NCI-H146 treated with DMSO at 0.1 percent for 48 hours (cell line): ENCODE measurements at regions not wholly inside any gene's neighbourhood (a gene's known extent, or its start where the extent isn't known, plus 50 kb on each side); places are given as distances from the start of the nearest gene placed in this dataset.
"Not testable (repeated sequence)": the region's sequence is repeated elsewhere in the genome, so short reads cannot be mapped to it uniquely, and the experiment has no call there.

Source experiments
- DNase-seq: peaks from one replicate; lab custom pipeline; 2025; ENCODE audit not compliant: unreplicated experiment; lab: John Stamatoyannopoulos, UW

- DNase-seq: no peak
These were observed 728.5 kb upstream of the B3GALT2 start for GRCh38 chr1:193914871-193915270.

GRCh38 chr1:193909406-193910082 lies 723.1 kb upstream of the B3GALT2 start:
- DNase-seq: no peak

- DNase-seq: peak; percentile 14
These were observed 719.1 kb upstream of the B3GALT2 start for GRCh38 chr1:193905288-193906085.

- DNase-seq: no peak
These were observed 705.4 kb upstream of the B3GALT2 start for GRCh38 chr1:193891788-193892187.

- DNase-seq: no peak
These were observed 704.5 kb upstream of the B3GALT2 start for GRCh38 chr1:193890935-193891334.

GRCh38 chr1:193884848-193885558 lies 698.6 kb upstream of the B3GALT2 start:
- DNase-seq: no peak

- not testable (repeated sequence) for DNase-seq
These were observed 691.5 kb upstream of the B3GALT2 start for GRCh38 chr1:193877920-193878319.

- DNase-seq: no peak
These were observed 682.0 kb upstream of the B3GALT2 start for GRCh38 chr1:193868425-193868824.

GRCh38 chr1:193856261-193856660 lies 669.8 kb upstream of the B3GALT2 start:
- DNase-seq: no peak

- peak; percentile 39 for DNase-seq
These were observed 664.3 kb upstream of the B3GALT2 start for GRCh38 chr1:193850745-193851144.

- DNase-seq: no peak
These were observed 660.6 kb upstream of the B3GALT2 start for GRCh38 chr1:193846876-193847604.

GRCh38 chr1:193846411-193846810 lies 660.0 kb upstream of the B3GALT2 start:
- no peak for DNase-seq

GRCh38 chr1:193841857-193842256 lies 655.4 kb upstream of the B3GALT2 start:
- DNase-seq: no peak

- no peak for DNase-seq
These were observed 645.1 kb upstream of the B3GALT2 start for GRCh38 chr1:193831465-193831864.

GRCh38 chr1:193827516-193827915 lies 641.1 kb upstream of the B3GALT2 start:
- no peak for DNase-seq

- DNase-seq: no peak
These were observed 633.0 kb upstream of the B3GALT2 start for GRCh38 chr1:193819376-193819775.

GRCh38 chr1:193807208-193807607 lies 620.8 kb upstream of the B3GALT2 start:
- no peak for DNase-seq

GRCh38 chr1:193806079-193807048 lies 620.0 kb upstream of the B3GALT2 start:
- DNase-seq: no peak

- no peak for DNase-seq
These were observed 613.7 kb upstream of the B3GALT2 start for GRCh38 chr1:193799948-193800690.
